Activated CD4-positive, alpha-beta T cell treated with anti-CD3 and anti-CD28 coated beads, Interleukin-2, Interleukin-4, amounts not matched to agents 100 ng/mL and 50 ng/mL, durations not matched to agents 16 hours and 8 hours (primary cell): ENCODE measurements at regions not wholly inside any gene's neighbourhood (a gene's known extent, or its start where the extent isn't known, plus 50 kb on each side); places are given as distances from the start of the nearest gene placed in this dataset.
"Not testable (repeated sequence)": the region's sequence is repeated elsewhere in the genome, so short reads cannot be mapped to it uniquely, and the experiment has no call there.

Experiments used
- DNase-seq: peaks from one replicate; pipeline ENCODE4 v3.0.0-alpha.2; 2020; ENCODE audit warnings: low spot score

- no peak for DNase-seq
Measured at GRCh38 chr21:19065164-19065563, 661.6 kb upstream of the TMPRSS15 start.

- DNase-seq: no peak
Measured at GRCh38 chr21:19076031-19076430, 672.4 kb upstream of the TMPRSS15 start.

- no peak for DNase-seq
Measured at GRCh38 chr21:19109694-19110093, 706.1 kb upstream of the TMPRSS15 start.

GRCh38 chr21:19119259-19119658 is 715.7 kb upstream of the TMPRSS15 start:
- DNase-seq: not testable (repeated sequence)

GRCh38 chr21:19120591-19120990 is 717.0 kb upstream of the TMPRSS15 start:
- no peak for DNase-seq

- DNase-seq: no peak
Measured at GRCh38 chr21:19122356-19122755, 718.8 kb upstream of the TMPRSS15 start.

- no peak for DNase-seq
Measured at GRCh38 chr21:19123053-19123452, 719.5 kb upstream of the TMPRSS15 start.

GRCh38 chr21:19123525-19123924 is 719.9 kb upstream of the TMPRSS15 start:
- DNase-seq: no peak

- no peak for DNase-seq
Measured at GRCh38 chr21:19124691-19125090, 721.1 kb upstream of the TMPRSS15 start.

- no peak for DNase-seq
Measured at GRCh38 chr21:19130379-19131028, 726.9 kb upstream of the TMPRSS15 start.

- DNase-seq: no peak
Measured at GRCh38 chr21:19141511-19141910, 737.9 kb upstream of the TMPRSS15 start.

GRCh38 chr21:19145682-19146293 is 742.2 kb upstream of the TMPRSS15 start:
- DNase-seq: no peak

GRCh38 chr21:19148056-19148455 is 744.5 kb upstream of the TMPRSS15 start:
- no peak for DNase-seq

- no peak for DNase-seq
Measured at GRCh38 chr21:19171585-19171984, 768.0 kb upstream of the TMPRSS15 start.

GRCh38 chr21:19181604-19182140 is 778.1 kb upstream of the TMPRSS15 start:
- no peak for DNase-seq

- DNase-seq: no peak
Measured at GRCh38 chr21:19197950-19198349, 794.4 kb upstream of the TMPRSS15 start.

- DNase-seq: no peak
Measured at GRCh38 chr21:19198801-19199200, 795.2 kb upstream of the TMPRSS15 start.

- DNase-seq: no peak
Measured at GRCh38 chr21:19218163-19218562, 814.6 kb upstream of the TMPRSS15 start.

- no peak for DNase-seq
Measured at GRCh38 chr21:19224090-19224489, 820.5 kb upstream of the TMPRSS15 start.

GRCh38 chr21:19228226-19228625 is 824.6 kb upstream of the TMPRSS15 start:
- DNase-seq: no peak

- DNase-seq: not testable (repeated sequence)
Measured at GRCh38 chr21:19233841-19234240, 830.3 kb upstream of the TMPRSS15 start.

GRCh38 chr21:19236209-19236608 is 832.6 kb upstream of the TMPRSS15 start:
- DNase-seq: no peak

- DNase-seq: no peak
Measured at GRCh38 chr21:19237608-19238007, 834.0 kb upstream of the TMPRSS15 start.

GRCh38 chr21:19239696-19240095 is 836.1 kb upstream of the TMPRSS15 start:
- DNase-seq: no peak
